HG03159 (cell line): ENCODE measurements at regions not wholly inside any gene's neighbourhood (a gene's known extent, or its start where the extent isn't known, plus 50 kb on each side); places are given as distances from the start of the nearest gene placed in this dataset.
"Not testable (repeated sequence)": the region's sequence is repeated elsewhere in the genome, so short reads cannot be mapped to it uniquely, and the experiment has no call there.

Experiments used
- ATAC-seq: cut with Tn5 transposase; IDR thresholded peaks from one replicate; pipeline ENCODE4 v1.9.1; 2021; ENCODE audit warnings: mild to moderate bottlenecking, moderate library complexity; ENCODE audit not compliant: unreplicated experiment

DNA sequence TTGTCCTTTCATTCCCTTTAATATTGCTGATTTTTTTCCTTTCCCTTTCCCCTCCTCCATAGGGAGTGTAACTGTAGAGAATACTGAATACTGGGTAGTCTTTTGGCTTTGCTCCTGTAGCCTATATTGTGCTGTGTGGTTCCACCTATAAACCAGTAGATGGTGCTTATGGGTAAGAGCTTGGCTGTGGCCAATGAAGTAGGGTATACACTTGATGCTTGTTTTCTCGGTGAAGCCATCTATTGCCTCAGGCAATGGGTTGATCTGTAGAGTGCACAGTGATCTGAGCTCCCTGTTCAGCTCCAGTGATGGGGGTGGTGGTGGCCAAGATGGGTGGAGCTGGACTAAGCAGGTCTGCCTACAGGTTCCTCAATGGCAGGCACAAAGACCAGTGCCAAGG, 203.3 kb upstream of the IMPG1 start:
- no peak for ATAC-seq

DNA sequence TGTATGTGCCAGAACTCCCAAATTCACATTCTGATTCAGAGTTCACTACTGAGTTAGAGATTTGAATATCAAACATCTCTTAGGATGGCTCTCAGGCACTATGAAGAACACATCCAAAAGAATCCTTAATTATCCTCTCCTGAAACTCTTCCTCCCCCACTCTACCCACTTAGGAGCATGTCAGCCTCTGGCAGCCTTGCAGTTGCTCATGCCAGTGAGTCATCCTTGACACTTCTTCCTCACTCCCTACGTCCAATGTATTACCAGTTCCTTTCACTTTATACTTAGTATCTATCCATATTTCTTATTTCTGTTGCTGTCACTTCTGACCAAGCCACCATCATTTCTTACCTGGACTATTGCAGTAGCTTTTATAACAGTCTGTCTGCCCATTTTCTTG, 192.0 kb upstream of the IMPG1 start:
- ATAC-seq: no peak

- ATAC-seq: no peak
These were observed 189.8 kb upstream of the IMPG1 start for GRCh38 chr6:76262240-76262639.

DNA sequence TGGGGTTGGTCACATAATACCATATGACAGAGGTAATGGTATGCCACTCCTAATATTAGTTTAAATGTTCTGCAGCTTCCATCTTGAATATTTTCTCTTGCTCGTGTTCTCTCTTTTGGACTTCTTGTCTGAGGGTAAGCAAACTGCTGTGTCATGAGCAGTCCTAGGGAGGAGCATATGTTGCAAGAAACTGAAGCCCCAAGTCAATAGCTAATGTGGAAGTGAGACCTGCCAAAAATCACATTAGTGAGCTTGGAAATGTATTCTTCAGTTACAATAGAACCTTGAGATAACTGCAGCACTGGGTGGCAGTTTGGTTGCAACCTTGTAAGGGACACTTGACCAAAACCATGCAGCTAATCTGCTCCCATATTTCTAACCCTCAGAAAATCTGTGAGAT, 178.2 kb upstream of the IMPG1 start:
- no peak for ATAC-seq

- no peak for ATAC-seq
These were observed 175.1 kb upstream of the IMPG1 start for GRCh38 chr6:76247527-76247926.

- ATAC-seq: no peak
These were observed 167.6 kb upstream of the IMPG1 start for GRCh38 chr6:76240092-76240491.

DNA sequence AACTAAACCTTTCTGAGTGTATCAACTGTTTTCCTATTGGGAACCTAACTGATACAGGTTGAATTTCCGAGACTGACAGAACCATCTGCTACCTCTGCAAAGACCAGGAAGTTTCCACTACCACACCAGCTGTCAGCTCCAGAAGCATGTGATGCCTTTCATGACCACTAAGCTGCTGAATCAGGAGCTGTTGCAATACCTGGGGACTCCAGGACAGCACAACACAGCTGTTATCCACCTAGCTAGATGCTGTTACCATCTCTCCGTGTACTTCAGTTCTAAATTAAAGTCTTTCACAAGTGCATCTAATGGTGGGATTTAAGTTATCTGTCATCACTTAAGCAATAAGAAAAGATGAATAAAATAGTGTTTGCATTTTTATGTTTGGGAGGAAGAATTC, 158.2 kb upstream of the IMPG1 start:
- peak; percentile 46 for ATAC-seq

- ATAC-seq: no peak
These were observed 149.7 kb upstream of the IMPG1 start for GRCh38 chr6:76222189-76222588.

DNA sequence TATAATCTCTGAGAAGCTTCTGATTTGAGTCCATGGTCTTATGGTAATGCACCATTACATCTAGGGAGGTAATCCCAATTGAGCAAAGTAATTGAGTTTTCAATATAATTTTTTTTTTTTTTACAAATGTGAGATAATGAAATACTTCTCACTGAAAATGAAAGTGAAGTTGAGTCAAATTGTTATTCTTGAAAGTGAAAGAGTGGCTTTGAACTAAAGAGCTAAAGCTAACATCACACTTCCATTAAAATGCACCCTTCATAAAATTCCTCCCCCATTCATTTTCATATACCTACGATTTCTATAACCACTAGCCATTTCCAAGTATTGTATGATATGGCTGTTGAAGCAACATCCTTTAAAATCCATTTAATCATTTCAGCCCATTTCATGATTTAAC, 149.1 kb upstream of the IMPG1 start:
- ATAC-seq: no peak

GRCh38 chr6:76220805-76221204, 148.3 kb upstream of the IMPG1 start:
- no peak for ATAC-seq

DNA sequence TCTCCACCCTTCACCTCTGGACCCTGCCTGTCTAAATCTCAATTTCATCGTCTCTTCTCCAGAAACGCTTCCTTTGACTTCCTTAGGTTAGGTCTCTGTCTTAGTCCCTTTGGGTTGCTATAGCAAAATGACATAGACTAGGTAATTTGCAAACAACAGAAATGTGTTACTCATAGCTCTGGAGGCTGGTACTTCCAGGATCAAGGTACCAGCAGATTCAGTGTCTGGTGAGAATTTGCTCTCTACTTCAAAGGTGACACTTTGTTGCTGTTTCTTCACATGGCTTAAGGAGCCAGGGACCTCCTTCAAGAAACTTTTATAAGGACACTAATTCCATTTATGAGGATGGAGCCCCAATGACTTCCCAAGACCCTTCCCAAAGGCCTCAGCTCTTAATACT, 145.1 kb upstream of the IMPG1 start:
- ATAC-seq: no peak

- ATAC-seq: no peak
These were observed 142.1 kb upstream of the IMPG1 start for GRCh38 chr6:76214546-76214945.

DNA sequence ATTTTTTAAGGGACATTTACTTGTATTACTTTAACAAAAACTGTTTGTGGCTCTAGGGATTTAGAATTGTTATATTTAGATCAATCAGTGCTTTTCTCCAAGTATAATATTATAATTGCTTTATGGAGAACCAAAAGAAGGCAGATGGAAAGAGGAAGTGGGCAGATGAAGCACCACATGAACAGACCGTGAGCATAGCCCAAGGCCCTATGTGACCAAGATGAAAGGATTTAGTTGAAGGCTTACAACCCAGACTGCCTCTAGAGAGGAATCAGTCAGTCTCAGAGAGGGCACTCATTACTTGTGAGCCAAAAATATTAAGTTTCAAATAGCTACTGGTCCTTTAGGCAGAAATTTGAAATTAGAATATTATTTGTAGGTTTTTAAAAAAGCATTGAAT, 102.3 kb upstream of the IMPG1 start:
- ATAC-seq: no peak

DNA sequence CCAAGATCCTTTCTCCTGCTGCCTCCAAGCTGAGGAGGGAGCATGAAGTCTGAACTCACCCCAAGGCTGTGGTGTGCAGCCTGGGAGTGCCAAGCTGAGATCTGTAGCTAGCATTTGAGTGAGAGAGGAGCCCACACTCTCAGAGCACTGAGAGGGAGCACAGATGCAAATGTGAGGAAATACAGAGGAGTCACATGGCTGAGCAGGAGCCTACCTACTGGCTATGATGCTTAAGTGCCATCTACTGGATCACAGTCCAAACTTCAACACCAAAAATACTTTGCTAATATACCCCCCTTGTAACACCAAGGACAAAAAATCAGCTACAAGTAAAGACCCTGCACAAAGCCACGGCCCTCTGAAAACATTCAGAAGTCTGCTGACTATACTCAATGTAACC, 94.4 kb upstream of the IMPG1 start:
- ATAC-seq: no peak

- ATAC-seq: no peak
These were observed 93.8 kb upstream of the IMPG1 start for GRCh38 chr6:76166297-76166696.

- no peak for ATAC-seq
These were observed 93.2 kb upstream of the IMPG1 start for GRCh38 chr6:76165471-76166221.

DNA sequence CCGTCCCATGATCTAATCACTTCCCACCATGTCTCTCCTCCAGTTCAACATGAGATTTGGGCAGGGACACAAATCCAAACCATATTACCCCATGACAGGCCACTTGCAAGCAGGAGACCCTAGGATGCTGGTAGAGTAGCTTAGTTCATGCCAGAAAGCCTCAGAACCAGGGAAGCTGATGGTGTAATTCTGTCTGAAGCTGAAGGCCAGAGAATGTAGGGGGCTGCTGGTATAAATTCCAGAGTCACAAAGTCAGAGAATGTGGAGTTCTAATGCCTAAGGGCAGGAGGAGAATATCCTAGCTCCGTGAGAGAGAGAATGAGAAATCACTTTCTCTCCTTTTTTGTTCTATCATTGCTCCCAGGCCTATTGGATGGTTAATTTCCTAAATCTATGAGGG, 90.3 kb upstream of the IMPG1 start:
- ATAC-seq: no peak

DNA sequence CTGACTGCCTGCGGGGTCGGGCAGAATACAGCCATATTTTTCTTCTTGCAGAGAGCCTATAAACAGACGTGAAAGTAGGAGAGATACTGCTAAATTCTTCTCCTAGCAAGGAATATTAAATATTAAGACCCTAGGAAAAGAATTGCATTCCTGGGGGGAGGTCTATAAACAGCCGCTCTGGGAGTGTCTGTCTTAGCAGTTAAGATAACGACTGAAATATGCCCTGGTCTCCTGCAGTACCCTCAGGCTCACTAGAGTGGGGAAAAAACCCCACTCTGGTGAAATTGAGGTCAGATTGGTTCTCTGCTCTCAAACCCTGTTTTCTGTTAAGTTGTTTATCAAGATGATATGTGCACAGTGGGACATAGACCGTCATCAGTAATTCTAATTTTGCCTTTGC, 85.3 kb upstream of the IMPG1 start:
- ATAC-seq: not testable (repeated sequence)

- no peak for ATAC-seq
These were observed 63.0 kb upstream of the IMPG1 start for GRCh38 chr6:76135481-76135880.

- ATAC-seq: no peak
These were observed 62.2 kb upstream of the IMPG1 start for GRCh38 chr6:76134651-76135050.

DNA sequence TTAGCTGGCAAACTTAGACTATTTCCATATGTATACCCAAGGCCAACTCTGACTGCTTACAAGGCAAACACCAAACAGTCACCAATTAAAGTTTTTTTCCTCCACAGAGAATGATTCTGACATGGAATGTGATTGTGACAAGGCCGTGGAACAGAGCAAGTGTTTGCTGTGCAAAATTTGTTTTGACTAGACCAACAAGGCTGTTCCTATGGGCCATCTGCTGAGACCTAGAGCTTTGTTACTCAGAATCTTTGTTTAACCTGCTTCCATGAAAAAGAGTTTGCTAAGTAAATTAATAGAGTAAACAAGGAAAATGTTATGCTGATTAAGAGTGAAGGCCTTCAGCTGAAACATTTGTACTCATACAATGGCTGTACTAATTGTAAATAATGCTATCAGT, 51.6 kb upstream of the IMPG1 start:
- no peak for ATAC-seq
